ENCODE measurements at regions not wholly inside any gene's neighbourhood (a gene's known extent, or its start where the extent isn't known, plus 50 kb on each side); places are given as distances from the start of the nearest gene placed in this dataset.

- intact Hi-C loops (cut with micrococcal nuclease; ENCODE audit: unreplicated experiment) (no loop called here), in situ Hi-C loops (cut with HindIII; ENCODE audit: low pct_unique_long_range_greater_than_20kb, low sequenced_read_pairs) (no loop called here)
- no TSS peak for BruUV-seq (replicated peaks)
- ChIA-PET CTCF (no interaction called here), POLR2A (no interaction called here)
- DNase-seq (ENCODE audit: low read depth, low spot score) (no peak), ATAC-seq (no peak)
- no peak overlapping the region for H3K27ac ChIP-seq (ENCODE audit: low read length)
- H3K27me3 ChIP-seq (ENCODE audit: control insufficient read depth, insufficient read depth, low read length), result no peaks in the 10 kb centered on the region
- H3K4me1 ChIP-seq (ENCODE audit: control insufficient read depth, insufficient read depth, low read length), result no peaks in the 10 kb centered on the region
- no peaks in the 10 kb centered on the region for H3K9me3 ChIP-seq (ENCODE audit: control insufficient read depth, insufficient read depth, low read depth, low read length)
- H3K36me3 ChIP-seq (ENCODE audit: control insufficient read depth, insufficient read depth, low read length), result no peaks in the 10 kb centered on the region
- TF ChIP-seq POLR2AphosphoS5 (IDR thresholded peaks at IDR 0.05; ENCODE audit: low read depth, low read length) (no peak), CTCF (IDR thresholded peaks at IDR 0.05) (no peak), SIN3A (IDR thresholded peaks at IDR 0.05; ENCODE audit: borderline replicate concordance, insufficient read depth, low read depth, low read length) (no peak), TCF7L2 (IDR thresholded peaks at IDR 0.05; ENCODE audit: low read depth, low read length) (no peak), REST (IDR thresholded peaks at IDR 0.05; ENCODE audit: insufficient read depth in 1 of 2, low read depth in 2 of 2, low read length in 1 of 2) (no peak)
- H3K4me3 ChIP-seq (ENCODE audit: low read depth in 2 of 2, low read length in 2 of 2), result no peak overlapping the region
Measured at GRCh38 chr13:33556828-33557227, 261.1 kb upstream of the RFC3 start.

GRCh38 chr13:33560726-33561125 lies 257.2 kb upstream of the RFC3 start:
- CTCF ChIA-PET, result no interaction called here
- BruUV-seq (replicated peaks), result no TSS peak
- H3K36me3 ChIP-seq (ENCODE audit: control insufficient read depth, insufficient read depth, low read length), result no peaks in the 10 kb centered on the region
- no peak for DNase-seq (ENCODE audit: low read depth, low spot score)
- H3K4me1 ChIP-seq (ENCODE audit: control insufficient read depth, insufficient read depth, low read length), result no peaks in the 10 kb centered on the region
- in situ Hi-C loops (cut with HindIII; ENCODE audit: low pct_unique_long_range_greater_than_20kb, low sequenced_read_pairs), result no loop called here
- no peak for ATAC-seq
- intact Hi-C loops (cut with micrococcal nuclease; ENCODE audit: unreplicated experiment), result no loop called here
- POLR2A ChIA-PET, result no interaction called here
- TF ChIP-seq TCF7L2 (IDR thresholded peaks at IDR 0.05; ENCODE audit: low read depth, low read length) (no peak), CTCF (IDR thresholded peaks at IDR 0.05) (no peak), REST (IDR thresholded peaks at IDR 0.05; ENCODE audit: insufficient read depth in 1 of 2, low read depth in 2 of 2, low read length in 1 of 2) (no peak), POLR2AphosphoS5 (IDR thresholded peaks at IDR 0.05; ENCODE audit: low read depth, low read length) (no peak), SIN3A (IDR thresholded peaks at IDR 0.05; ENCODE audit: borderline replicate concordance, insufficient read depth, low read depth, low read length) (no peak)
- H3K27me3 ChIP-seq (ENCODE audit: control insufficient read depth, insufficient read depth, low read length), result no peaks in the 10 kb centered on the region
- no peaks in the 10 kb centered on the region for H3K9me3 ChIP-seq (ENCODE audit: control insufficient read depth, insufficient read depth, low read depth, low read length)
- no peak overlapping the region for H3K27ac ChIP-seq (ENCODE audit: low read length)
- no peak overlapping the region for H3K4me3 ChIP-seq (ENCODE audit: low read depth in 2 of 2, low read length in 2 of 2)

Data from Panc1 (cell line).